Right forelimb (tissue), 1 donor: ENCODE measurements at regions not wholly inside any gene's neighbourhood (a gene's known extent, or its start where the extent isn't known, plus 50 kb on each side); places are given as distances from the start of the nearest gene placed in this dataset.
"Not testable (repeated sequence)": the region's sequence is repeated elsewhere in the genome, so short reads cannot be mapped to it uniquely, and the experiment has no call there.

Source experiments
- DNase-seq: peaks from one replicate; pipeline ENCODE4 v3.0.0-alpha.2; 2018

DNA sequence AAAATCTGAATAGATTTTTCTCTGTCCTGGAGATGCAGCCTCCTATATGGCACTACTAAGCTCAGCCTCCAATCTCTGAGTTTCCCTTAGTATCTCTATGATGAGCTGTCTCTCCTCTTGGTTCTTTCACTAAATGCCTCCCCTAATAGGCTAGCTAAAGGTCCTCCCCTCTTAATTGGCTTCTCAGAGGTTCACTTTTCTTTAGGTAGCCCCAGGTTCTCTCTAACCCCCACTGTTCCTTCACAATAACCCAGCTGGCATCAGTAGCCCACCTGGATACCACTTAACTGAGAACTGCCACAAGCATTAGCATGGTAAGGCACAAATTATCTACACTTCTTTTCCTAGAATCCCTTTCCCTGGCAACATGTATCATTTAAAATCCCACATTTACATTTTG, 523.2 kb downstream of the IGSF11 start:
- no peak for DNase-seq

DNA sequence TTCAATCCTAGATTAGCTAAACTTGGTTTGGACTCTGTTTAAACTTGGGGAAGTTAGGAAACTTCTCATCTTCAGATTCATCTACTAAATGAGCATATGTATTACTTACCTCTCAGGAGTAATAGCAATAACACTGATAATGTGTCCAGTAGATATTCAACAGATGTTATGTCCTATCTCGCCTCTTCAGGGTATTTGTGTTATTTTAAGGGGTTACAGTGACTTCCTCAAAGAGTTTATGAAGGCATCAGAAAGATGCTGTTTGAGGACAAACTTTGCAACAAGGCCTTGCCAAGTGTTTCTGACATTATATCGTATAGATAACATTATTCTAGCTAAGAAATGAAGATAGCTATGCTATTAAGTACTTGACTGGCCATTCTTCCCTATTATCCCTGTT, 522.3 kb downstream of the IGSF11 start:
- no peak for DNase-seq

DNA sequence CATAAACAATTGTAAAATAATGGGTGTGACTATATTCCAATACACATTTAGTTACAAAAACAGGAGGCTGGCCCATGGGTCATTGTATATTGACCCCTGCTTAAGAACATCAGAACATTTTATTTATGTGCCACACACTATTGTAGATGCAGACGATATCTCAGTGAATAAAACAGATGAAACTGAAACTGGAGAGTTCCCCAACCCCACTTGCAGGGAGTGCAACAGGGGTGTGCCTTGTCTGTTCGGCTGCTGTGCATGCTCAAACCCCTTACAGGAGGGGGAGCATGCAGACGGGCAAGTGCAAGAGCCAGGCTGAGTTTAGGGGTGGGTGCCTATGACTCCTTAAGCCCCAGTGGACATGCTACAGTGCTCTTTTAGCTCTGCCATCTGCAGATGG, 509.6 kb downstream of the IGSF11 start:
- DNase-seq = no peak

DNA sequence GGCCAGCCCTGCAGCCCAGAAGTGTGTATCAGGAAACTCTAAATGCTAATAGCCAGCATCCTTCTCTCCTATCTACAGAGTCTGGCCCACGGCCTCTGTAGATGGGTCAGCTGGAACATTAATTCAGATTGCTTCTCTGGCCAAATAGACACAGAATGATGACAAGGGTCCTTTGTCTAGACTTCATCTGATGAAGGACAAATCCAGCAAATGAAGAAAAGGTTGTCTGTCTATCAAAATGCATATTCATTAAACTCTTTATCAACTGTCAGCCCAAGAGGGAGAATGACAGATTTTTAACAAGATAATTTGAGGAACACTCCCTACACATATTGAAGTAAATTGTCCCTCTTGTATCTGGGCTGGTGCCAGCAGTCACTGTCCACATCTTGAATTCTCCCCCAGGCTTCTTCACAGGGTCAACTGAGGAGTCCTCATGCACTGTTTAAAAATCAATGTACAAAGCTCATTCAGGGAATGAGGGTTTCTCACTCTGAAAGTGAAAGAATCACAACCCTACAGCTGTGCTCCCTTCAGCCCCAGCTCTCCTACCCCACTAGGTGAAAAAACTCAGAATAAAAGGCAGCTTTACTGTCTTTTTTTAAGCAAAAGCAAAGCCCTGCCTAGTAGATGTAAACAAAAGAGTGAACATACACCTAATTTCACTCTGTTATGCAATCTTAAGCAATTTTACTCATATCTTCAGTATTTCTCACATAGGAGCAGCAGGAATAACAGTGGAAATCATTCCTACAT, 507.7 kb downstream of the IGSF11 start:
- no peak for DNase-seq

DNA sequence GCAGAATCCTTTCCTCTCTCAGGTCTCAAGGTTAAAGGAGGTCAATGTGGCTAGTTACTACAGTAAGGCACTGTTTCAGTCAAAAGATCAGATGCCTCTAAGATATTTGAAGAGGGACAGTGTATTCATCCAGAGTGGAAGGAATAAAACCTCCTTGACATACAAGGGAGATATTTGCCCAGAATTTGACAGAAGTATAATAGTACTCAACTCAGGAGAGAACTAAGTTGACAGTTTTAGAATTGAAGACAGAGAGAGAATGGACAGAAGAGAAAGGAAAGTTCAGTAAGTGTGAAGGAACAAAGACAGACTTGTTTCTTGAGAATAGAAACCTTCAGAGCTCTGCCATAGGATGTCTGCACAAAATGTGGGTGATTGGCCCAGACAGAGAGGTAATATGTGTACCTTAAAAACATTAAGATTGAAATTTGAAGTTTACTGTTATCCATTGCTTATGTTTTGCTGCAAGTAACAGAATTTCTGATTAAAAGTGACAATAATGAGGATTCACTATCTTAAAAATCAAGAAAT, 507.1 kb downstream of the IGSF11 start:
- DNase-seq = no peak

DNA sequence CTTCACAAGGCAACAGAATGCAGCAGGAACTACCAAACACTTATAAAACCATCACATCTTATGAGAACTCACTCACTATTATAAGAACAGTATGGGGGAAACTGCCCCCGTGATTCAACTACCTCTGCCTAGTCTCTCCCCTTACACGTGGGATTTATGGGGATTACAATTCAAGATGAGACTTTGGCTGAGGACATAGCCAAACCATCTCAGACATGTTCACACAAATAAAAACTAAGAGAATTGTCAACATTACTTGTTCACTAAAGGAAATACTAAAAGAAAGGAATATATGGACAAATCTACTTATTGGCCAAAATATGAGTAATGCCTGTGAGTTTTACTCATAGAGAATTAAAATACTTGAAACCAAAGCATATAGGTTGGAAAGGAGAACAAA, 505.1 kb downstream of the IGSF11 start:
- no peak for DNase-seq

DNA sequence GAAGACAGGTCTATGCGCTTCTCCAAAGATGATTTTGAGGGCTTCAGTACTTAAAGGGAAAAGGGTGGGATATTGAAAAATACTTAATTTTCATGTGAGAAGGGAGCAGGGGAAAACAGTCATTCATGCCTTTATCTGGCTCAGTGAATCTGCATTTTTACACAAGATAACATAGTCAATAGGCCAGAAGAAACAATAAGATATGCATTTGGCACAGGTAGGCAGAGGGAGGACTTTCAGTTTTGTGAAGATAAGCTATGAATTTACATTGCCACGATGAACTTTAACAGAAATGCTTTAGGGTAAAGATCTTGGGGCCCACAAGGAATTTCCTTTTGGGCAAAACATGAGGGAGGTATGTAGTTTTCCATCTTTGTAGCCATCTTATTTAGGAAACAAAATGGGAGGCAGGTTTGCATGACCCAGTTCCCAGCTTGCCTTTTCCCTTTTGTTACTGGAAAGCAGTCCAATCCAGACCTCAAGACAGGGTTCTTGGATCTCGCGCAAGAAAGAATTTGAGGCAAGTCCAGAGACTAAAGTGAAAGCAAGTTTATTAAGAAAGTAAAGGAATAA, 504.2 kb downstream of the IGSF11 start:
- DNase-seq = no peak

DNA sequence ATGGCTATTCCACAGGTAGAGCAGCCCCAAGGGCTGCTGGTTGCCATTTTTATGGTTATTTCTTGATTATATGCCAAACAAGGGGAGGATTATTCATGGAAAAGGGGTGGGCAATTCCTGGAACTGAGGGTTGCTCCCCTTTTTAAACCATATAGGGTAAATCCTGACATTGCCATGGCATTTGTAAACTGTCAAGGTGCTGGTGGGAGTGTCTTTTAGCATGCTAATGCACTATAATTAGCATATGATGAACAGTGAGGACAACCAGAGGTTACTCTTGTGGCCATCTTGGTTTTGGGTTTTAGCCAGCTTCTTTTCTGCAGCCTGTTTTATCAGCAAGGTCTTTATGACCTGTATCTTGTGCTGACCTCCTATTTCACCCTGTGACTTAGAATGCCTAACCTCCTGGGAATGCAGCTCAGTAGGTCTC, 503.7 kb downstream of the IGSF11 start:
- DNase-seq = not testable (repeated sequence)

DNA sequence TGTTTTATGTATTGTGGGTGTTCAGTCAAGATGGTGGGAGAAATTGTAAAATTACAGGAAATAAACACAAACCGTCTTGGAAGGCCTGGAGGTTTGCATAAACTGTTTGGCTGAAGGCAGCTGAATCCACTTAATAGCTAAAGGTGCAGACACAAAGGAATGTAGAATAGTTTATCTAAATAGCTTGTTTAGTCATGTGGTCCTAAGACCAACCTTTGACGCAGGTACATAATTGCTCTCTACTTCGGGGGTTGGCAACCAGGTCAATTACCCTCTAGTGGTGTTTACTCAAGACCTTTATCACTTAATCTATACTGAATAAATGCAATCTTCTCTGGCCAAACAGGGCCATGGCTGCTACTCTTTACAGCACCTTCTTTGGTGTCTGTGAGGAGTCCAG, 502.8 kb downstream of the IGSF11 start:
- no peak for DNase-seq

DNA sequence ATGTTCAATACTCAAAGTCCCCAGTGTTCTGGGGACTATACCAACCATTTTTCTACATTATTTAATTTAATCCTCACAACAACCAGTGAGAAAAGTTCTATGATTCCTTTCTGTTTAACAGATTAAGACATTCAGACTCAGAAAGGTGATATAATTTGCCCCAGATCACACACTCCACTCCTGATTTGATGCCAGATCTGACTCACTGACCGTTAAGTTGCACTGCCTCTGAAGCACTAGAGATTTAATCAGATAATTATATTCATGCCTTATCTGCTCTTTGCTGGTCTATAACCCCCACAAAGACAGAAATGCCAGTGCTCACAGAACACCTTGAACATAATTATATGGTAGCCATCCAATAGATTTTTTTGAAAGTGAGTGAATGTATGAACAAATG, 501.0 kb downstream of the IGSF11 start:
- DNase-seq = no peak

DNA sequence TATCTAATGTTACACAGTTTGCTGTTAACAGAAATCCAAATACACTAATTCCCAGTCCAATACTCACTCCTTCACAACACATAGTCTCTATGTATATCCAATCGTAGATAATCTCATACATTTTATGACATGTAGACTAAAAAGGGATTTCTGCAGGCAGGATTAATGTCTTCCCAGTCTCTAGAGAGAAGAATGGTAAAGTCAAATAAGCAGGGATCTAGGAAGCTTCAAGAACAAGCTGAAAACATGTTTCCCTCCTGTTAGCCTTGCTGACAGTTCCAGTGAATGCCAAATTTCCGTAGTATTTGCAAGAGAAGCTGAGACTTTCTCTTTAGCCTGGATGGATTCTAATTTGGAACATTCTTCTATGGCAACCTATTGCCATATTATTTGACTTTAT, 500.1 kb downstream of the IGSF11 start:
- no peak for DNase-seq

DNA sequence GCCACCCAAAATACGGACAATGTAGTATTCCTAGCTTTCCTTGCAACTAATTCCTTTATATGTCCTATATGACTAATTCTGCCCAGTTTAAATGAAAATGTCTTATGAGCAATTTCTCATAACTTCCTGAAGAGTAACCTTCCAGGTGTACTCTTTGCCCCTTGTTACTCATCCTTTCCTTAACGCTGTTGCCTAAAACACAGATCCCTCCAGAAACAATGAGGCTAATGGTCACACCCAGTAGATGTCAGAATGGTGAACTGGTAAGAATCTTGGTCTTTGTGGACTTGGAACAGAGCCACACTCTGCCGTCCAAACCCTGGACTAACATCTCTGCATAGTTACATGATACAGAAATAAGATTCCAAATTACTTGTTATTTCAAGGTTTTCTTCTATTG, 497.9 kb downstream of the IGSF11 start:
- DNase-seq = no peak

DNA sequence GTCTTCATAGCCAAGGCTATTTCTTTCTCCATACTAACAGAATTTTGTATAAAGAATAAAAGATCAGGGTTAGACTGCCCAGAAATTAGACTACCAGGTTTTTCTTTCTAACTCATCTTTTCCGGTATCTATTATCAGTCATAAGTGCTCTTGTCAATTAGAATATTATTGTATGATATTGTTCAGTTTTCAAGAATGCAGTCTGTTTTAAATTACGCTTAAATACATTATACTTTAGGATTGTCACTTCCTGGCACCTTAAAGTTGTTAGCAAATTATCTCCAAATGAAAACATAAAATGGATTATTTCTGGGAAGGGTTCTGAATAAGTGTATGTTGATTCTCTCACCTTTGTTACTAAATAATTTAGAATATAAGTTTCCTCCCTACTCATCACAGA, 497.2 kb downstream of the IGSF11 start:
- DNase-seq = no peak

DNA sequence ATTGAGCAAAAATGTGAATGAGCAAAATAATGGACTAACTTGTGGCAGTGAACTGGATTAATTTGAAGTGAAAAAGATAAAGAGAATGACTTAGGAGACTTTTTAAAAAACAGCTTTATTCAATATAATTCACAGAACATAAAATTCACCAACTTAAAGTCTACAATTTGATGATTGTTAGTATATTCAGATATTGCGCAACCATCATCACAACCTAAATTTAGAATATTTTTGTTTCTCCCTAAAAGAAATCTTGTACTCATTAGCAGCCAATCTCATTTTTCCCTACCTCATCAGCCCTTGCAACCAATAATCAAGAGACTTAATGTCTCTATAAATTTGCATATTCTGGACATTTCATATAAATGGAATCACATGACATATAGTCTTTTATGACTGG, 496.5 kb downstream of the IGSF11 start:
- no peak for DNase-seq

DNA sequence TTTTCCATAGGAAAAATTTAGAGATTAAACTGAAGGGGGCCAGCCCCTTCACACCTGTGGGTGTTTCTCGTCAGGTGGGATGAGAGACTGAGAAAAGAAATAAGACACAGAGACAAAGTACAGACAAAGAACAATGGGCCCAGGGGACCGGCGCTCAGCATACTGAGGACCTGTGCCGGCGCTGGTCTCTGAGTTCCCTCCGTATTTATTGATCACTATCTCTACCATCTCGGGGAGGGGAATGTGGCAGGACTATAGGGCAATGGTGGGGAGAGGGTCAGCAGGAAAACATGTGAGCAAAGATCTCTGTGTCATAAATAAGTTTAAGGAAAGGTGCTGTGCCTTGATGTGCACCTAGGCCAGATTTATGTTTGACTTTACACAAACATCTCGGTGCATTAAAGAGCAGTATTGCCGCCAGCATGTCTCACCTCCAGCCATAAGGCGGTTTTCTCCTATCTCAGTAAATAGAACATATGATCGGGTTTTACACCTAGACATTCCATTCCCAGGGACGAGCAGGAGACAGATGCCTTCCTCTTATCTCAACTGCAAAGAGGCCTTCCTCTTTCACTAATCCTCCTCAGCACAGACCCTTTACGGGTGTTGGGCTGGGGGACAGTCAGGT, 494.7 kb downstream of the IGSF11 start:
- DNase-seq = not testable (repeated sequence)

DNA sequence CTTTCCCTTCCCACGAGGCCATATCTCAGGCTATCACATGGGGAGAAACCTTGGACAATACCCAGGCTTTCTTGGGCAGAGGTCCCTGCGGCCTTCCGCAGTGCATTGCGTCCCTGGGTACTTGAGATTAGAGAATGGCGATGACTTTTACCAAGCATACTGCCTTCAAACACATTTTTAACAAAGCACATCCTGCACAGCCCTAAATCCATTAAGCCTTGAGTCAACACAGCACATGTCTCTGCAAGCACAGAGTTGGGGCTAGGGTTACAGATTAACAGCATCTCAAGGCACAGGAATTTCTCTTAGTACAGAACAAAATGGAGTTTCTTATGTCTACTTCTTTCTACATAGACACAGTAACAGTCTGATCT, 494.2 kb downstream of the IGSF11 start:
- not testable (repeated sequence) for DNase-seq

DNA sequence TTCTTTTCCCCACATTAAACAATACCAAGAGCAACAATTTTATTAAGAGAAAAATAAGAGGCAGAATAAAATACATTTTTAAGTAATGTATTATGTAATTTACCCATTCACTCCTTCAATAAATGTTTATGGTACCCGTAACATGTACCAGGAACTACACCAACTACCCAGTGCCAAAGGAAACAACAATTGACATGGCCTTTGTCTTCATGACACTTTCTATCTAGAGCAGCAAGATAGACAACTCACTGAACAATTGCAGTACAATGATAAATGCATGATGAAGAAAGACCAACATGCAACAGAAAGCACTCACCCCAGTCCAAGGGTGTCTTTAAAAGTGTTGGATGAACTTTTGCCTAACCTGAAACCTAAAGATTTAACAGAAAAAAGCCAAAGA, 493.8 kb downstream of the IGSF11 start:
- no peak for DNase-seq

DNA sequence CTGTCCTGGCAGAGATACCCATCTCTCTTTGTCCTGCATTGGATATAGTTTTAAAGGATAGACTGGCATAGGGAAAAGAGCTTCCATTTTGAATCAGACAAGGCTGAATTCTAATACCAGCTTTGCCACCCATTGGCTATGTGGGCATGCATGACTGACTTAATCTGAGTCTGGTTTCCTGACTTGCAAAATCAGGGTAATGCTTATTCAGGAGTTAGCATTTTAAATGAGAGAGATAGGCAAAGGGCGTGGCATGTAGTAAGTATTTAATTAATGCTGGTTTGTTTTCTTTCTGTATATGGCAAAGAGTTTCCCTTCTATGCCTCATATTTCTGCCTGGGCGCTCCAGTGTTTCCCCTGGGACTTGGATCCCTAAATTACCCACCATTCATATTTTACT, 492.9 kb downstream of the IGSF11 start:
- DNase-seq = no peak

DNA sequence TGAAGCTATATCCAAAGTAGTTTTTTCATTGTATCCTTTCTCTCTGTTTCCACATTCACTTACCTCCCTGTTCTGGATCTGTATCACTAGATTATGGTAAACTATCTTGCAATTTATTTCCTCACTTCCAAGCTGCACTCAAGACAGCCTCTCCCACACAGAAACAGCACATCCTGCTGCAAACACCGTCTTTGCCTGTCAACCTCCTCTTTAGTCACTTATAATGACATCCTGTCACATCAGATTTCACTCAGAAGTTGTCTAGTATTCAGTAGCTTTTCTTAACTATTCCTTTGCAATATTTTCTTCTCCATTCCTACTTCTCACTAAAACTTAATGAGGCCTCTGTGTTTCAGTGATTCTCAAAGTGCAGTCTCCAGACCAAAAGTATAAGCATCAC, 490.8 kb downstream of the IGSF11 start:
- DNase-seq = no peak

DNA sequence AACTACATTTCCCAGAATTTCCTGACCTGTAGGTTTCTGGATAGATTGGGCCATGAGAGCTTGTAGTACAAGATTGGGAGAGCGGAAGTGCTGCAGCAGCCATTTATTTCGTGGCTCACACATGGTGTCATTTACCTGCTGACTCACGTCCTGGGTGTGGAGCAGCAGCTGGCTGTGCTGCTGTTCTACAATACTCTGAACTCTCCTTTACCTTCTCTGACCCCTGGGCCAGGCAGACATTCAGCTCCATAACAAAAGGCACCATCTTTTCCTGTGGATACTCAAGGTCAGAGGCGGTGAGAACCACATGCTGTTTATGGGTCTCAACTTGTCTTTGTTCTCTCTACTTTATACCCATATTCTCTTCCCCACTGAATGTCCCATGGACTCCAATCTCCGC, 490.2 kb downstream of the IGSF11 start:
- no peak for DNase-seq

DNA sequence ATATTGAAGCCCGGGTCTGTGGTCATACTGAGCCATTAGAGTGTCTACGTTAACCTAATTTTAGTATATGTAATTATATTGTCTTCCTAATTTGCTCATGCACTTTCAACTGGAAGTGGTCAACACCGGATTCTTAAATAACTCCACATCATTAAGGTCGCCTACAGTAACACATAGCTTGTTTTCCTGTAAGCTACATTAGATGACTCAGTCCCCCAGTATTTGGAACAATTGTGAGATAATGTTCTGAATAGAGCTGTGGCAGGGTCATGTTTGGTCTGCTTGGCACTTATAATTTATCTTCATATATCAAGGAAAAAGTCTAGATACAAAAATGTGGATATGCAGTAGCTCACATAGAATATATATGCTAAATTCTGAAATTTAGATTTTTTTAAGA, 486.2 kb downstream of the IGSF11 start:
- no peak for DNase-seq

DNA sequence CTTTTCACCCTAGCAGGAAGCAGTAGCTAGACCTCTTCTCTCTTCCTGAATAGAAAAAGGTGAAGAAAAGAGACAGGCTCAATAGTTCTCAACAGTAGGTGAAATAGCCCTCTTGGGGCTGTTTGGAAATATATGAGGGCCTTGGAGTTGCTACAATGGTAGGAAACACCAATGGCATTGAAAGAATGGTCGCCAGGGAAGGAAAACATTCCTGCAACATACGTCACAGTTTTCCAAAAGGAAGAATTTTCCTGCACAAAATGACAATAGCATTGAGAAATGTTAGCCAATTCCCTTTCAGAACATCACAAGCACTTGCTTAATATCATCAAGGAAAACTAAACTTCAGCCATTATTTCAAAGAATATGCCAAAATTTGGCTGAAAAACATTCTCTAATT, 484.5 kb downstream of the IGSF11 start:
- no peak for DNase-seq

DNA sequence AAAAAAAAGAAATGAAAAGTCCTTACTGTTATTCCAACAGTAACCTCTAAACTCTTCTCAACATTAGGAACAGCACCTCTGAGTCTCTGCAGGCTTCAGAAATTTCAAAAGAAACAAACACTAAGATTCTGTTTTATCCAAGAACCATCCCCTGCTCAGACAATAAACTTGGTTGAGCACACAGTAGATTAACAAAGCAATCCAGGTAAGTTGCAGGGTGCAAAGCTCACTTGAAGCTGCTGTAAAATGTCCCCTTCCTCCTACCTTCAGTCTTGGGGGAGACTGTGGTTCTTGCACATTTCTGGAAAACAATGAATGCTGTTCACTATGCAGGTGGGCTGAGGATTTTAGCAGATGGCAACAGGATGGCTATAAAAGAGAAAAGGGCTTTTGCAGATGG, 484.1 kb downstream of the IGSF11 start:
- DNase-seq = no peak

DNA sequence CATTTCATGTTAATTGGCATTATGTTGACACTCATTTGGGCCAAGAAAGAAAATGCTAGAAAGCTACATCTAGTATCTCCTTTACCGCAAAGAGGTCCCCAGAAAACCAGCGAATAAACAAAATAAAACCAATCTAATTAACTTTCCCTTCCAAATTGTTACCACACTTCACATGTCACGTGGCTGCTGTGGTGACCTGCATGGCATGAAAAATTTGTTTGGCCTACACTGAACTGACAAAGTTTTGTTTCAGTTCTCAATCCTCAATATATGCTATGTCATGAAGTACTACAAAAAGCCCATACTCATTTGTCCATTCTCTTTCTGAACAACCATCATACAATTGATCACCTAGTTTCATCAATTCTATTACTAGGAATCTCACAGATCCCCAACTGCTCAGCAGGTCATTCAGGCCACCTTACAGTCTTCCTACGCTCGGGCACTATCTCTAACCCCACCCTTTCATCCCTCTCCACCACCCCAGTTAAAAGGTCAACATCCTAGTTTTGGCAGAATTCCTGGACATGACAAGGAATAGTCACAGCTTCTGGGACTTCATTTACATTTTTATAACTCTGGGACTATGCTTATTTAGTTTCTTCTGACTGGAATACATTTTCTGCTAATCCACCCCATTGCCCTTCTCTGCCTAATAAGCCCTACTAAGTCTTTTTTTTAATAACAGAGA, 480.4 kb downstream of the IGSF11 start:
- no peak for DNase-seq
